A673 (cell line): ENCODE measurements at regions not wholly inside any gene's neighbourhood (a gene's known extent, or its start where the extent isn't known, plus 50 kb on each side); places are given as distances from the start of the nearest gene placed in this dataset.
"Not testable (repeated sequence)": the region's sequence is repeated elsewhere in the genome, so short reads cannot be mapped to it uniquely, and the experiment has no call there.

Source experiments
- CTCF ChIP-seq: fragments of 300-800, 200-600 bp; sonication (generic); conservative IDR thresholded peaks from 2 replicates; pipeline ENCODE4 v1.5.1; 2017; ENCODE audit warnings: low read depth, mild to moderate bottlenecking, antibody characterized with exemption, low read length, moderate library complexity, mixed read lengths
- EZH2 ChIP-seq: fragments of 200-600 bp; sonication (generic); IDR thresholded peaks from 2 replicates; pipeline ENCODE4 v1.6.1; 2017; ENCODE audit warnings: borderline replicate concordance, low read depth, mild to moderate bottlenecking, mixed read lengths, antibody characterized with exemption, low read length; ENCODE audit not compliant: poor library complexity, severe bottlenecking

- not testable (repeated sequence) for TF ChIP-seq CTCF, EZH2
Measured at GRCh38 chrX:77081237-77081636, 366.0 kb upstream of the FGF16 start.
